ENCODE measurements at regions not wholly inside any gene's neighbourhood (a gene's known extent, or its start where the extent isn't known, plus 50 kb on each side); places are given as distances from the start of the nearest gene placed in this dataset.

- H3K4me3 ChIP-seq (ENCODE audit: low read depth, low read length) = no peak overlapping the region
- TF ChIP-seq CTCF (IDR thresholded peaks at IDR 0.05; ENCODE audit: low read depth, low read length, missing control alignments) = no peak
- no peak for DNase-seq (ENCODE audit: low read depth)
Measured at GRCh38 chr18:79579807-79580497, 99.7 kb upstream of the CTDP1 start.

- no peak overlapping the region for H3K4me3 ChIP-seq (ENCODE audit: low read depth, low read length)
- no peak for DNase-seq (ENCODE audit: low read depth)
- TF ChIP-seq CTCF (IDR thresholded peaks at IDR 0.05; ENCODE audit: low read depth, low read length, missing control alignments) = no peak
Measured at GRCh38 chr18:79580498-79581171, 99.0 kb upstream of the CTDP1 start.

- no peak for TF ChIP-seq CTCF (IDR thresholded peaks at IDR 0.05; ENCODE audit: low read depth, low read length, missing control alignments)
Measured at GRCh38 chr18:79581406-79581805, 98.2 kb upstream of the CTDP1 start.

GRCh38 chr18:79581911-79582310 is 97.7 kb upstream of the CTDP1 start:
- no peak for TF ChIP-seq CTCF (IDR thresholded peaks at IDR 0.05; ENCODE audit: low read depth, low read length, missing control alignments)
- H3K4me3 ChIP-seq (ENCODE audit: low read depth, low read length) = no peak overlapping the region
- DNase-seq (ENCODE audit: low read depth) = no peak

More at GRCh38 chr18:79581406-79581805, 98.2 kb upstream of the CTDP1 start:
- H3K4me3 ChIP-seq (ENCODE audit: low read depth, low read length) = no peak overlapping the region
- DNase-seq (ENCODE audit: low read depth) = no peak

GRCh38 chr18:79582978-79583377 is 96.6 kb upstream of the CTDP1 start:
- H3K4me3 ChIP-seq (ENCODE audit: low read depth, low read length) = no peak overlapping the region
- no peak for DNase-seq (ENCODE audit: low read depth)
- TF ChIP-seq CTCF (IDR thresholded peaks at IDR 0.05; ENCODE audit: low read depth, low read length, missing control alignments) = no peak

- no peak for DNase-seq (ENCODE audit: low read depth)
- TF ChIP-seq CTCF (IDR thresholded peaks at IDR 0.05; ENCODE audit: low read depth, low read length, missing control alignments) = no peak
- no peak overlapping the region for H3K4me3 ChIP-seq (ENCODE audit: low read depth, low read length)
Measured at GRCh38 chr18:79583426-79583825, 96.2 kb upstream of the CTDP1 start.
